Activated T-cell treated with anti-CD3 and anti-CD28 coated beads, Interleukin-2, amount 50 U/mL, for 24 hours (primary cell): ENCODE measurements at regions not wholly inside any gene's neighbourhood (a gene's known extent, or its start where the extent isn't known, plus 50 kb on each side); places are given as distances from the start of the nearest gene placed in this dataset.
"Not testable (repeated sequence)": the region's sequence is repeated elsewhere in the genome, so short reads cannot be mapped to it uniquely, and the experiment has no call there.

Experiments
- DNase-seq: peaks from one replicate; pipeline ENCODE4 v3.0.0-alpha.2; 2020
- H3K27ac Mint-ChIP-seq: 2 replicates; pipeline ENCODE4 v1.8.0; 2020; ENCODE audit warnings: mild to moderate bottlenecking, mixed read lengths
- H3K27me3 Mint-ChIP-seq: 2 replicates; pipeline ENCODE4 v1.8.0; 2020; ENCODE audit warnings: mixed read lengths
- H3K36me3 Mint-ChIP-seq: 2 replicates; pipeline ENCODE4 v1.8.0; 2020; ENCODE audit warnings: low read depth, mixed read lengths
- H3K4me1 Mint-ChIP-seq: 2 replicates; pipeline ENCODE4 v1.8.0; 2020; ENCODE audit warnings: low read depth, mixed read lengths
- H3K4me3 Mint-ChIP-seq: 2 replicates; pipeline ENCODE4 v1.8.0; 2020; ENCODE audit warnings: mild to moderate bottlenecking, moderate library complexity, mixed read lengths
- H3K9me3 Mint-ChIP-seq: 2 replicates; pipeline ENCODE4 v1.8.0; 2020; ENCODE audit warnings: mixed read lengths

DNA sequence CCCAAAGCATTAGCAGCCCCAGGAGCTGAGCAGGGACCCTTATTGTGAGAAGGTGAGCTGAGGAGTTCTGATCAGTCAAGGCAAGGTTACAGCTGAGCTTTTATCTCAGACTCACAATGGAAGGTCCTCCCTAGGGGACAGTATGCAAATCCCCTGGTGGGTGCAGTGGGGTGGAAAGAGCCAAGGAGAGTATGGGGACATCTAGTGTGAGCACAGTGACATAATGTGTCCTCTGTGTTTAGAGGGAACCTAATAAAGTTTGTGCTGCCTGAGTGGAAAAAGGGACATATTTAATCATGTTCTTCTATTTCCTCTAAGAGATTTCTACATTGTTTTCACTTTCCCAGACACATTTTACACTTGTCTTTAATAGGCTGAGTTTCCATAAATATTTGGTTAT is 438.0 kb downstream of the RPIA start:
- not testable (repeated sequence) for H3K27ac Mint-ChIP-seq, H3K4me3 Mint-ChIP-seq, H3K4me1 Mint-ChIP-seq, H3K27me3 Mint-ChIP-seq, H3K36me3 Mint-ChIP-seq, H3K9me3 Mint-ChIP-seq, DNase-seq

DNA sequence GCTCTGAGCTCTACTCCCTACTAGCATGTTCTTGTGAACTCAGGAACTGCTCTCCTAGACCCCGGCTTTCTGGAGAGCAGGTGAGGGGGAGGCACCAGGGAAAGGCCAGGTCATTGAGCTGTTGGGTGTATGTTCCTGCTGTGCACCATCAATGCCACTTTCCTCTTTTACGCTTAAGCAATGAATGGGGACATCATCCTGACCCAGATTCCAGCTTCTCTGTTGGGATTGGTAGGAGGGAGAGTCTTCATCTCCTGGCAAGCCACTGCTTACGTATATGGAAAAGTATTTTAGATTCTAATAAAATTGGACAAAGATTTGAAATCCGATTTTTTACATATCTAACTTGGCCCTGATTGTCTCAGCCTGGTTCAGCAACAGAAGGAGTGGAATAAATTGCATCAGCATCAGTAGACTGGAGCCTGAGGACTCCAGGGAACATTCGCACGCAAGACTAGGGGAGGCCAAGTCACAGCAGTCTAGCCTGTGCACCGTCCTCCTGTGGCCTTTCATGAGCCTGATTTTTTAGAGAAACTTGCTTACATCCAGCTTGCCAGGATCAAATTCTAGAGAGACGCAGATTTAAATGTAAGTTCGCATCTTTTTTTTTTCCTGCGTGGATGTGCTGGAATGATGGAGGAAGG is 439.3 kb downstream of the RPIA start:
- not testable (repeated sequence) for H3K36me3 Mint-ChIP-seq, H3K9me3 Mint-ChIP-seq, H3K4me1 Mint-ChIP-seq, H3K4me3 Mint-ChIP-seq, H3K27me3 Mint-ChIP-seq, H3K27ac Mint-ChIP-seq, DNase-seq

DNA sequence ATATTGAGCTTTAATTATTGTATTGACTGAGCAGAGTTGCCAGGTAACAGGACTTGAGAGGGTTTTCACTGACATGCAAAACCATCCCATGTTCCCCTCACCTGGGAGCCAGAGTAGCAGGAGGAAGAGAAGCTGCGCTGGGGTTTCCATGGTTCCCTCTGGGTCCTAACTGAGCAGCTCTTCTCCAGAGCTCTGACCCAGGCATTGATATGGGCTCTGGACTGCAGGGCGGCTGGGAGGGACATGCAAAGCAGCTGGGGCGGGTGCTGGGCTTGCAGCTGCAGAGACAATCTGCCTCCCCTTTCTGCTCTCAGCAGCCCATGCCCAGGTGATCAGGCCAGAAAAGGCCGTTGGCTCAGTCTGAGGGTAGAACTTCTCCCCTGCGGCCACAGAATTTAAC is 451.5 kb downstream of the RPIA start:
- H3K9me3 Mint-ChIP-seq, H3K4me3 Mint-ChIP-seq, H3K36me3 Mint-ChIP-seq, H3K4me1 Mint-ChIP-seq, H3K27ac Mint-ChIP-seq, H3K27me3 Mint-ChIP-seq, DNase-seq: not testable (repeated sequence)

DNA sequence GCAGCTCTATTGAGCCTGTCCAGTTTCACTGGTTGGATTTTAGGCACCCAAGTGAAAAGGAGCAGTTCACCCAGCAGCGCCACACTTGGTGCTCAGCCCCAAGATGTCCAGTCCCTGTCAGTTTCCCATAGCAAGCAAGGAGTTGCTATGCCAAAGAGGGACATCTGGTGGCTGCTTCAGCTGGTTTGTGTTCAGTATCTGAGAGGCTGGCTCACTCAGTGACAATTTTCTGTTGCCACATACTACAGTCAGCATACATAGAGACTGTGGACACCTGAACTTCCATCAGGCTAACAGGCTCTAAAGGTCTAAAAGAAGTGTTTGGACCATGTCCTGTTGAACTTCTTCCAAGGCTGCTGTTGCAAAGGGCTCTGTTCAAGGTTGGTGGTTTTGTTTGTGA is 453.9 kb downstream of the RPIA start:
- not testable (repeated sequence) for H3K4me1 Mint-ChIP-seq, DNase-seq, H3K36me3 Mint-ChIP-seq, H3K4me3 Mint-ChIP-seq, H3K9me3 Mint-ChIP-seq, H3K27ac Mint-ChIP-seq, H3K27me3 Mint-ChIP-seq

DNA sequence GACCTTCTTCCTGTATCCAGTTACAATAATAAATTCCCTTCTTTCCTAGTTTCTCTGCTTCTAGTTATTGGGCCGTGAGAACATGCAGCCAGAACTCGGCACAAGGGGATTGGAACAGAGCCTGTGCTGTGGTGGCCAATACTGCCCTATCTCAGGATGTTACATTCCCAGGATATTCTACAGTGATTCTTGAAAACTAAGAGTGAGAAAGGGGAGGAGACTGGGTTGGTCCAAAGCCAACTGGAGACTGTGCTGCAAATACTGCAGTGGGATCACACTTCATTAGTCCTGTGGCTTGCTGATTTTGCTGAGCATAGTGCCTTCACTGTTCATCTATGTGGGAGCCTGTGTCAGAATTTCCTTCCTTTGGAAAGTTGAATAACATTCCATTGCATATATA is 456.8 kb downstream of the RPIA start:
- H3K4me3 Mint-ChIP-seq, DNase-seq, H3K36me3 Mint-ChIP-seq, H3K27me3 Mint-ChIP-seq, H3K27ac Mint-ChIP-seq, H3K9me3 Mint-ChIP-seq, H3K4me1 Mint-ChIP-seq: not testable (repeated sequence)

DNA sequence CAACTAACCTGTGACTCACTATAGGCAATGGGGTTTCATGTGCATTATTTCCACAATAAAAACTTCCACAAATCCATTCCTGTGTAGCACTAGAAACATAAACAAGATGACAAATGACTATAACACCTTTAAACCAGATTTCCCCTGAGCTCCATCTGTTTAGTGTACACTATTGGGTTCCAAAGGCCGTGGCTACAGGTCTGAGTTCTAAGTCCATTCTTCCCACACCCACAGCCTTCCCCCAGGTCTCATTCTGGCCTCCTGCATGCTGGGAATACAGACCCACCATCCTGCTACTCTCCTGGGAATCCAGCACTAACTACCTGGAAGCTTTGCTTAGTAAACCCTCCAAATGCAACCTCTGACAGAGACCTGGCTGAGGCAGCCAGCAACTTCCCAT is 460.2 kb downstream of the RPIA start:
- not testable (repeated sequence) for H3K36me3 Mint-ChIP-seq, H3K27me3 Mint-ChIP-seq, H3K4me1 Mint-ChIP-seq, H3K27ac Mint-ChIP-seq, DNase-seq, H3K4me3 Mint-ChIP-seq, H3K9me3 Mint-ChIP-seq

DNA sequence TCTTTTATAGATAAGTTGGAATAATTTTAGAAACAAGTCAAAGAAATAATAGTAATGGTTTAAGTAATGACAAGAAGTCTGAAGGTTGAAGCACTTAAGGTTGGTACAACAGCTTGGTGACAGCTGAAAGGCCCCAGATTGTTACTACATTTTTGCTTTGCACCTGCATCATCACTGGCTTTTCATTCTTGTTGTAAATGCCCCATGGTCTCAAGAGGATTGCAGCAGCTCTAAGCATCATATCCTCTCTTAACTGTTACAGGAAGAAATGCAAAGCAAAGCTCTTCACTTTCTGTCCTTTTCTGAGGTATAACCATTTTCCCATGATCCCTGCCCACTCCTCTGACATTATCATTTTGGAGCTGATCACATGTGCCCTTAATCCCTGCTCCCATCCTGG is 461.0 kb downstream of the RPIA start:
- H3K9me3 Mint-ChIP-seq, H3K4me1 Mint-ChIP-seq, H3K4me3 Mint-ChIP-seq, H3K27me3 Mint-ChIP-seq, H3K36me3 Mint-ChIP-seq, H3K27ac Mint-ChIP-seq, DNase-seq: not testable (repeated sequence)

DNA sequence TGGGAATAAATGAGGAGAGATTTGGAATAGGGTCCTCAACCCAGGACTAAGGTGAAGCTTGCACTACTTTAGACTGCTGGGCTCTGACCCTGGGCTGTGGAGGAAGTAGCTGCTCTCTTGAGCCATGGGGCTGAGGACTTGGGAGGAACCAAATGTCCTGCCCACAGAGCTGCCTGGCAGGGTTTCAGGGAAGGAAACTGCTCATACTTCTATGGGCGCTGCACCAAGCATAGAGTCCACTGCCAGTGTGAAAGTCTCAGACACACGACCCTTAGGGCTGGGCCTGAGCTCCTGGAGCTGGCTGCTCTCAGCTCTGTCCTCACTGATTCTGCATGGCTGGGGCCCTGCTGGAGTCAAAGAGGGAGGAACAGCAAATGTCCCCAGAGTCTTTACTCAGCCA is 461.7 kb downstream of the RPIA start:
- H3K36me3 Mint-ChIP-seq, H3K4me1 Mint-ChIP-seq, H3K27me3 Mint-ChIP-seq, H3K9me3 Mint-ChIP-seq, DNase-seq, H3K4me3 Mint-ChIP-seq, H3K27ac Mint-ChIP-seq: not testable (repeated sequence)

DNA sequence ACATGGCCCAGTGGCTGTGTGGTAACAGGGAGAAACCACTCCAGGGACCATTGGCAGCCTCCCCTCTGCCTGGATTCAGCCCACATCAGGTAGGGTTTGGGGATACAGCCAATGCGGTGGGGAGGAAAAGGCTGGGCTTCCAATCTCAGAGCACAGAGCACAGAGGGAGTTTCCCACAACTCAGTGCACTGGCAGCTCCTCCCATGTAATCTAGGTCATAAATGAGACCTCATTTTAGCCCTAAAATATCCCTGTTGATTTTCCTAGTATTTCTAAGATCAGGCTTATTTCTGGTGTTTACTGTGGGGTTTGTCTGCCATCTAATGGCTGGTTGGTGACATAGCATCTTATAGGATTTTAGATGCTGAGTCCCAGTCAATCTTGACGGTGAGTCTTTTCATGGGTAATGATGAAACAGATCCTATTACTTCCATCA is 462.8 kb downstream of the RPIA start:
- DNase-seq, H3K4me1 Mint-ChIP-seq, H3K27ac Mint-ChIP-seq, H3K4me3 Mint-ChIP-seq, H3K36me3 Mint-ChIP-seq, H3K9me3 Mint-ChIP-seq, H3K27me3 Mint-ChIP-seq: not testable (repeated sequence)

DNA sequence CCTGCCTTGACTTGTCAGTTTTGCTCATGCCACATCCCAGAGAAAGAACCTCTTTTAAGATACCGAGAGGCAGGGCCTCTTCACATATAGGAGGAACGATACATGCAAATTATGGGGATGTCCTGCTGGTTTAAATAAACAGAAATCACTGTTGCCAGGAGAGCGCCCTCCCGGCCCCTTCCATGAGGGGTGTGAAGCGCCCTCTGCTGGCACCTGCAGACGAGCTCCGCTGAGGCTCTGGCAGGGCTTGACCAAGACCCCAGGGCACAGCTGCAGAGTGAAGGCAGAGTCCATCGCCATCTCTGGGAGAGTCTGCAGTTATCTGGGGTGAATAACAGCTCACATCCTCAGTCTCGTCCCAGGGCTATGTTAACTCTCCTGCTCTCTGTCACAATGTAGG is 468.8 kb downstream of the RPIA start:
- not testable (repeated sequence) for DNase-seq, H3K27me3 Mint-ChIP-seq, H3K27ac Mint-ChIP-seq, H3K9me3 Mint-ChIP-seq, H3K4me3 Mint-ChIP-seq, H3K36me3 Mint-ChIP-seq, H3K4me1 Mint-ChIP-seq

DNA sequence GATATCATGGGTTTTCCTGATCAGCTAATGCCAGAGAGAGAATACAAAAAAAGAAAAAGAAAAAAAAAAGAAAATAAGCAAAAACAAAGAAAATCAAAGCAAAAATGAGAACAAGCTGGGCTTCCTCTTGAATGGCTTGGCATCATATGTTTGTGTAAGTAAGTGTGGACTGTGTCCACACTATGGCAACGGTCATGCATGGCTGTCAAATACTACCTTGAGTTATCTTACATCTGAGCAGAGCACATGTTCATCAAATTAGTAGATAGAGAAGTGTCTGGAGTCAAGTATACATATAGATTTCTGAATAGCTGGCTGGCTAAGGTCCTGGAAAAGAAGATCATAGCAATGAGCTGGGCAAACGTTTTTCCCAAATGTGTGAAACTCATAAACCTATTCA is 470.2 kb downstream of the RPIA start:
- H3K9me3 Mint-ChIP-seq, H3K27ac Mint-ChIP-seq, H3K36me3 Mint-ChIP-seq, H3K4me1 Mint-ChIP-seq, DNase-seq, H3K27me3 Mint-ChIP-seq, H3K4me3 Mint-ChIP-seq: not testable (repeated sequence)

DNA sequence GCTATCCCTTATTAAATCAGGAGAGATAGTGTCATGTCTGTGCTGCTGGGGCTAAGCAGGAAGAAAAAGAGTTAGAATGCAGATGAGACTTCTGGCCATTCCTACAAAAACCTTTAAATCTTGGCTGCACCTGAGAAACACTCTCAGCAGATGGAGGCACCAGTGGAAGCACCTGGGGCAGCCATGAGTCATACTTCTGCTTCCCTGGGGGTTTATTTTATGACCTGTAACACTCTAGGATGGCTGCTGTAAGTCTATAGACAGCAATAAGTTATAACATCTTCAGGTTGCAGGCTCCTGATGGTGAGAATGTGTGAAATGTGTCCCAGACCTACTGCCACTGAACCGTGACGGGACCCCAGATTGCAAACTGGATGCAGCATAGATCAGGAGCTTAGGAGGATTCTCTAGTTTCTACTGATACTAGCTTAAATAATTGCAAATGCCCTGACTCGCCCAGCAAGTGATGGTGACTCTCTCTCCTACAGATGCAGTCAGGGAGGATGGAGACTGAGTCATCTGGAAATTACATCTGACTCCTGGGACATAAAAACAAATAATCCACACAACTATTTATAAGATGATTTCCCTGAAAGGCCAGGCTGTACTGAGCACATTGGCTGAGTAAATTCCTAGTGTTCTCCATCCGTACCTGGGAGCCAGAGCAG is 479.2 kb downstream of the RPIA start:
- not testable (repeated sequence) for H3K36me3 Mint-ChIP-seq, DNase-seq, H3K27ac Mint-ChIP-seq, H3K9me3 Mint-ChIP-seq, H3K4me3 Mint-ChIP-seq, H3K4me1 Mint-ChIP-seq, H3K27me3 Mint-ChIP-seq

DNA sequence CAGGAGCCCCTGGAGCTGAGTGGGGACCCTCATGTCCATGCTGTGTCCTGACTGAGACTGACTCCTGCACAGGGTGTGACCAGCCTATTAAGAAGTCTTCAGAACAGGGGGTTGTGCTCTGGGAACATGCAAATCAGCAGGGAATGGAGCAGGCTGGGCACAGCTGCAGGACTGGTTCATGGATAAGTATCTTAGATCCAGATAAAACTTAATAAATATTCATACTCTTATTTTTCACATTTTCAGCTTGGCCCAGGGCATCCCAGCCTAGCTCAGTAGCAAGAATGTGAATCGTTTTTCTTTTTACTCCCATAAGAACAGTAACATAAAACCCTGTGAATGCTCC is 479.7 kb downstream of the RPIA start:
- H3K36me3 Mint-ChIP-seq, H3K4me3 Mint-ChIP-seq, H3K27ac Mint-ChIP-seq, DNase-seq, H3K9me3 Mint-ChIP-seq, H3K27me3 Mint-ChIP-seq, H3K4me1 Mint-ChIP-seq: not testable (repeated sequence)

DNA sequence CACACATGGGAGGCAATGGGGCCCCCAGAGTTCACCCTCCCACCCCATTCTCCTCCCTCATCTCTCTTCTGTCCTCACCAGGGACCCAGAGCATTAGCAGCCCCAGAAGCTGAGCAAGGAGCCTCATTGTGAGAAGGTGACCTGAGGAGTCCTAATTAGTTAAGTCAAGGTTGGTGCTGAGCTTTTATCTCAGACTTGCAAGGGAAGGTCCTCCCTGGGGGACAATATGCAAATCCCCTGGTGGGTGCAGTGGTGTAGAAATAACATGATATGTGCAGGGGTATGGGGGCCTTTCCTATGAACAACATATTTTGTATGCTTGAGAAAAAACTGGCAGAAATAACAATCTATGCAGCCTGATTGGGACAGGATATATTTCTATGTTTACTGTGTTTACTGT is 485.5 kb downstream of the RPIA start:
- H3K36me3 Mint-ChIP-seq, H3K27ac Mint-ChIP-seq, DNase-seq, H3K9me3 Mint-ChIP-seq, H3K4me3 Mint-ChIP-seq, H3K4me1 Mint-ChIP-seq, H3K27me3 Mint-ChIP-seq: not testable (repeated sequence)

DNA sequence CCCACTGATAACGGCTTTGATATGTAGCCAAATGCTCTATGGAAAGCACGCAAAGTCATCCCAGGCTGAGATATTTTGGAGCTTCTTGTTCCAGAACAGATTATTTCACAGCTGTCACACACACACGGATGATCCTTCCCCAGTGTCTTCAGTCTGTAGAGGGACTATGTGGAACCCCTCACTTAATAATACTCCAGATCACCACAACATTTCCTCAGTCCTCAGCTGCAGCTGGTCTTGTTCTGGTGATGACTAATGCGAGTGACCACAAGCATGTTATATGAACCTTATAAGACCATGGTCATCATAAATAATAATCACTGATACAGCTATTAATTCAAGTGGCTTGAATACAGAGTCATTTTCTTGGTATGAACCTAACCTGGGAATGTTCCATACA is 490.7 kb downstream of the RPIA start:
- H3K36me3 Mint-ChIP-seq, H3K4me3 Mint-ChIP-seq, H3K9me3 Mint-ChIP-seq, H3K27me3 Mint-ChIP-seq, H3K4me1 Mint-ChIP-seq, DNase-seq, H3K27ac Mint-ChIP-seq: not testable (repeated sequence)

DNA sequence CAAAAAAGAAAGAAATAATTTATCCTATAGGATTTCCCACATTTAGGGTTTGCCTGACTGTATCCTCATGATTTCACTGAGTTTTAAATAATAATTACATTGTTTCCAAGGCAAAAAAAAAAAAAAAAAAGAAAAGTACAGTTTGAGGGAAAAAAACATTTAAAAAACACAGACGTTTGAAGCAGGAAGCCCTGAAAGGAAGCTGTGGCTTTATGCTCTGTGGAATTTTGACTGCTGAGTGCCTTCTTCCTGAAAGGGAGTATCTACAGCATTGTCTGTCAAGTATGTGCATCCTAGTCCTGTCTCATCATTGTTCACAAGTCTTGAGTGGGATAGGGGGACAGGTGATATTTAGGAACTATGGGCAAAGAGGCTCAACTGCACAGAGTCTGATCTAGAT is 493.3 kb downstream of the RPIA start:
- H3K36me3 Mint-ChIP-seq, H3K4me3 Mint-ChIP-seq, H3K4me1 Mint-ChIP-seq, DNase-seq, H3K27me3 Mint-ChIP-seq, H3K9me3 Mint-ChIP-seq, H3K27ac Mint-ChIP-seq: not testable (repeated sequence)
